H9 (cell line): ENCODE measurements at regions not wholly inside any gene's neighbourhood (a gene's known extent, or its start where the extent isn't known, plus 50 kb on each side); places are given as distances from the start of the nearest gene placed in this dataset.

Experiments used
- DNase-seq: peaks from one replicate; pipeline ENCODE4 v3.0.0-alpha.2; 2017
- H2AFZ ChIP-seq: one replicate; pipeline ENCODE4 v1.6.1; 2013; ENCODE audit warnings: mild to moderate bottlenecking, low read length, control low read depth, moderate library complexity
- H2AK5ac ChIP-seq: 2 replicates; pipeline ENCODE4 v1.6.1; 2013; ENCODE audit warnings: low read length, control low read depth, mixed read lengths; ENCODE audit not compliant: insufficient read length
- H2BK120ac ChIP-seq: one replicate; pipeline ENCODE4 v1.6.1; 2013; ENCODE audit warnings: low read depth, mild to moderate bottlenecking, low read length, control low read depth, inconsistent platforms; ENCODE audit not compliant: poor library complexity, severe bottlenecking
- H2BK12ac ChIP-seq: 2 replicates; pipeline ENCODE4 v1.6.1; 2013; ENCODE audit warnings: low read length, control low read depth, mixed read lengths, low read depth; ENCODE audit not compliant: insufficient read length
- H2BK15ac ChIP-seq: 2 replicates; pipeline ENCODE4 v1.6.1; 2013; ENCODE audit warnings: low read depth, low read length, control low read depth
- H2BK20ac ChIP-seq: one replicate; pipeline ENCODE4 v1.6.1; 2013; ENCODE audit warnings: low read depth, mild to moderate bottlenecking, low read length, control low read depth, inconsistent platforms; ENCODE audit not compliant: poor library complexity, severe bottlenecking
- H2BK5ac ChIP-seq: 2 replicates; pipeline ENCODE4 v1.6.1; 2013; ENCODE audit warnings: low read length, control low read depth, mixed read lengths; ENCODE audit not compliant: insufficient read length
- H3K14ac ChIP-seq: 2 replicates; pipeline ENCODE4 v1.6.1; 2013; ENCODE audit warnings: low read length, control low read depth; ENCODE audit not compliant: insufficient read depth
- H3K18ac ChIP-seq: 2 replicates; pipeline ENCODE4 v1.6.1; 2013; ENCODE audit warnings: low read depth, mild to moderate bottlenecking, mixed read lengths, low read length, control low read depth; ENCODE audit not compliant: insufficient read length
- H3K23ac ChIP-seq: 2 replicates; pipeline ENCODE4 v1.6.1; 2013; ENCODE audit warnings: low read length, control low read depth, mixed read lengths, low read depth; ENCODE audit not compliant: insufficient read length
- H3K23me2 ChIP-seq: 2 replicates; pipeline ENCODE4 v1.6.1; 2013; ENCODE audit warnings: low read depth, mild to moderate bottlenecking, mixed read lengths, low read length, control low read depth; ENCODE audit not compliant: insufficient read length, poor library complexity, severe bottlenecking
- H3K27ac ChIP-seq: 2 replicates; pipeline ENCODE4 v1.5.1; 2013; ENCODE audit warnings: low read length, control low read depth, mixed read lengths, low read depth; ENCODE audit not compliant: insufficient read length
- H3K27me3 ChIP-seq: 2 replicates; pipeline ENCODE4 v1.6.1; 2013; ENCODE audit warnings: low read length, control low read depth, inconsistent platforms; ENCODE audit not compliant: insufficient read depth
- H3K4ac ChIP-seq: 2 replicates; pipeline ENCODE4 v1.6.1; 2013; ENCODE audit warnings: low read depth, mild to moderate bottlenecking, control low read depth, inconsistent platforms, low read length, moderate library complexity
- H3K4me1 ChIP-seq: 2 replicates; pipeline ENCODE4 v1.6.1; 2013; ENCODE audit warnings: low read length, control low read depth, inconsistent platforms; ENCODE audit not compliant: insufficient read depth
- H3K4me2 ChIP-seq: 2 replicates; pipeline ENCODE4 v1.6.1; 2013; ENCODE audit warnings: low read length, control low read depth, mixed read lengths; ENCODE audit not compliant: insufficient read length, insufficient read depth
- H3K56ac ChIP-seq: 2 replicates; pipeline ENCODE4 v1.6.1; 2013; ENCODE audit warnings: low read depth, mild to moderate bottlenecking, mixed read lengths, low read length, control low read depth; ENCODE audit not compliant: insufficient read length
- H3K79me1 ChIP-seq: 2 replicates; pipeline ENCODE4 v1.6.1; 2013; ENCODE audit warnings: low read depth, mild to moderate bottlenecking, moderate library complexity, low read length, control low read depth, inconsistent platforms; ENCODE audit not compliant: insufficient read depth, poor library complexity, severe bottlenecking
- H3K79me2 ChIP-seq: 2 replicates; pipeline ENCODE4 v1.6.1; 2013; ENCODE audit warnings: low read length, control low read depth, inconsistent platforms; ENCODE audit not compliant: insufficient read depth
- H3K9ac ChIP-seq: 2 replicates; pipeline ENCODE4 v1.6.1; 2013; ENCODE audit warnings: low read length, control low read depth, mixed read lengths; ENCODE audit not compliant: insufficient read length; ENCODE audit errors: extremely low read depth
- H3K9me3 ChIP-seq: one replicate; pipeline ENCODE4 v1.6.1; 2013; ENCODE audit warnings: low read depth, low read length, inconsistent platforms; ENCODE audit not compliant: control insufficient read depth
- H3T11ph ChIP-seq: one replicate; pipeline ENCODE4 v1.6.1; 2013; ENCODE audit warnings: mild to moderate bottlenecking, low read length, control low read depth, inconsistent platforms
- H4K20me1 ChIP-seq: one replicate; pipeline ENCODE4 v1.6.1; 2013; ENCODE audit not compliant: control insufficient read depth, insufficient read length, insufficient read depth
- H4K5ac ChIP-seq: 2 replicates; pipeline ENCODE4 v1.6.1; 2013; ENCODE audit warnings: low read depth, mild to moderate bottlenecking, mixed read lengths, low read length, control low read depth; ENCODE audit not compliant: insufficient read length
- H4K8ac ChIP-seq: replicated peaks from 2 replicates; pipeline ENCODE4 v1.6.1; 2013; ENCODE audit warnings: low read length, control low read depth, mixed read lengths, low read depth; ENCODE audit not compliant: insufficient read length
- H4K91ac ChIP-seq: 2 replicates; pipeline ENCODE4 v1.6.1; 2013; ENCODE audit warnings: low read depth, mild to moderate bottlenecking, moderate library complexity, mixed read lengths, low read length, control low read depth; ENCODE audit not compliant: insufficient read length
- H3K27ac Mint-ChIP-seq, 3 experiments: 2 replicates in 2 of 3; 3 replicates in 1 of 3; pipeline ENCODE4 v1.8.0; 2020 to 2021; ENCODE audit warnings: mixed read lengths in 3 of 3, mild to moderate bottlenecking in 1 of 3, moderate library complexity in 1 of 3
- H3K27me3 Mint-ChIP-seq: 2 replicates; pipeline ENCODE4 v1.8.0; 2021; ENCODE audit warnings: low read depth, mild to moderate bottlenecking, moderate library complexity, mixed read lengths
- H3K36me3 Mint-ChIP-seq, 3 experiments: 2 replicates in 2 of 3; 3 replicates in 1 of 3; pipeline ENCODE4 v1.8.0; 2020 to 2021; ENCODE audit warnings: low read depth in 3 of 3, mixed read lengths in 3 of 3; ENCODE audit not compliant: insufficient read depth in 1 of 3
- H3K4me1 Mint-ChIP-seq, 2 experiments: 2 replicates each; pipeline ENCODE4 v1.8.0; 2020; ENCODE audit warnings: mixed read lengths in 2 of 2
- H3K4me3 Mint-ChIP-seq, 2 experiments: 2 replicates in 1 of 2; 3 replicates in 1 of 2; pipeline ENCODE4 v1.8.0; 2020 to 2021; ENCODE audit warnings: mild to moderate bottlenecking in 2 of 2, mixed read lengths in 2 of 2, moderate library complexity in 1 of 2
- H3K9me3 Mint-ChIP-seq, 2 experiments: 2 replicates in 1 of 2; 3 replicates in 1 of 2; pipeline ENCODE4 v1.8.0; 2020; ENCODE audit warnings: mild to moderate bottlenecking in 2 of 2, mixed read lengths in 2 of 2, moderate library complexity in 1 of 2
- CTCF ChIP-seq: fragments of 200-600 bp; sonication (generic); conservative IDR thresholded peaks from 3 replicates; pipeline ENCODE4 v1.8.0; 2021; ENCODE audit warnings: antibody characterized with exemption, mild to moderate bottlenecking
- WGBS: extraction: QIAGEN DNeasy Blood & Tissue Kit; methylation state at CpG from one replicate; pipeline ENCODE4 v1.1.7; 2013; ENCODE audit warnings: missing lambda C conversion rate, low lambda C conversion rate, mixed read lengths; ENCODE audit not compliant: insufficient read length; ENCODE audit errors: extremely low coverage; 5-methylcytosine and 5-hydroxymethylcytosine counted together

- WGBS, result no CpG with 5 or more reads among the region's 3 CpGs
- Histone ChIP-seq H4K91ac (no peak overlapping the region), H4K8ac (no peak overlapping the region), H3K4me2 (no peak overlapping the region), H2BK120ac (no peak overlapping the region), H3K27ac (no peak overlapping the region), H4K5ac (no peak overlapping the region), H3K14ac (no peak overlapping the region), H2BK5ac (no peak overlapping the region), H4K20me1 (no peaks in the 10 kb centered on the region), H3K23ac (no peak overlapping the region), H2AK5ac (no peak overlapping the region), H3K9me3 (no peaks in the 10 kb centered on the region), H2BK12ac (no peak overlapping the region), H3K27me3 (no peaks in the 10 kb centered on the region), H3T11ph (no peak overlapping the region), H3K79me1 (no peaks in the 10 kb centered on the region), H3K4ac (no peak overlapping the region), H3K4me1 (peaks cover 8% of the 10 kb centered on the region; the same call in 1 of the 2 replicates), H2BK15ac (no peak overlapping the region), H3K18ac (no peak overlapping the region), H3K79me2 (no peaks in the 10 kb centered on the region; the same call in 1 of the 2 replicates), H3K56ac (no peak overlapping the region), H2BK20ac (no peak overlapping the region), H3K9ac (no peak overlapping the region), H2AFZ (no peak overlapping the region), H3K23me2 (no peaks in the 10 kb centered on the region)
- Mint-ChIP-seq H3K27me3 (no peaks in the 10 kb centered on the region; the same call in 1 of the 2 replicates), H3K4me3 (no peak overlapping the region), H3K27ac (no peak overlapping the region), H3K4me1 (peaks cover 17 to 20% of the 10 kb centered on the region in 2 experiments), H3K9me3 (no peaks in the 10 kb centered on the region), H3K36me3 (no peaks in the 10 kb centered on the region)
- no peak for DNase-seq
- no peak for TF ChIP-seq CTCF
These were observed 155.2 kb downstream of the GAS1 start for GRCh38 chr9:86792136-86792535.
